GM18520 (cell line): ENCODE measurements at regions not wholly inside any gene's neighbourhood (a gene's known extent, or its start where the extent isn't known, plus 50 kb on each side); places are given as distances from the start of the nearest gene placed in this dataset.

Experiments
- ATAC-seq: cut with Tn5 transposase; IDR thresholded peaks from one replicate; pipeline ENCODE4 v1.9.1; 2021; ENCODE audit not compliant: unreplicated experiment

GRCh38 chr22:49626361-49627216, 201.1 kb downstream of the BRD1 start:
- ATAC-seq = no peak

- ATAC-seq = no peak
Measured at GRCh38 chr22:49624421-49625177, 203.1 kb downstream of the BRD1 start.

GRCh38 chr22:49623715-49624114, 204.0 kb downstream of the BRD1 start:
- ATAC-seq = no peak

- ATAC-seq = no peak
Measured at GRCh38 chr22:49623176-49623575, 204.5 kb downstream of the BRD1 start.

- ATAC-seq = no peak
Measured at GRCh38 chr22:49622241-49623105, 205.2 kb downstream of the BRD1 start.

GRCh38 chr22:49621601-49622210, 206.0 kb downstream of the BRD1 start:
- no peak for ATAC-seq

- ATAC-seq = no peak
Measured at GRCh38 chr22:49620666-49621065, 207.0 kb downstream of the BRD1 start.

GRCh38 chr22:49620003-49620556, 207.6 kb downstream of the BRD1 start:
- no peak for ATAC-seq

GRCh38 chr22:49619301-49619700, 208.4 kb downstream of the BRD1 start:
- no peak for ATAC-seq

- ATAC-seq = no peak
Measured at GRCh38 chr22:49618677-49618953, 209.1 kb downstream of the BRD1 start.

GRCh38 chr22:49617866-49618676, 209.6 kb downstream of the BRD1 start:
- no peak for ATAC-seq

GRCh38 chr22:49617264-49617663, 210.4 kb downstream of the BRD1 start:
- ATAC-seq = no peak

- no peak for ATAC-seq
Measured at GRCh38 chr22:49616356-49617231, 211.1 kb downstream of the BRD1 start.

- ATAC-seq = no peak
Measured at GRCh38 chr22:49614966-49615965, 212.4 kb downstream of the BRD1 start.

- no peak for ATAC-seq
Measured at GRCh38 chr22:49613511-49614270, 214.0 kb downstream of the BRD1 start.

- ATAC-seq = no peak
Measured at GRCh38 chr22:49613108-49613507, 214.6 kb downstream of the BRD1 start.
